HG02884 (cell line): ENCODE measurements at regions not wholly inside any gene's neighbourhood (a gene's known extent, or its start where the extent isn't known, plus 50 kb on each side); places are given as distances from the start of the nearest gene placed in this dataset.

Experiments used
- ATAC-seq: cut with Tn5 transposase; IDR thresholded peaks from one replicate; pipeline ENCODE4 v1.9.1; 2021; ENCODE audit warnings: mild to moderate bottlenecking, moderate library complexity; ENCODE audit not compliant: unreplicated experiment

GRCh38 chr5:110027527-110028322, 338.0 kb downstream of the MAN2A1 start:
- peak; percentile 47 for ATAC-seq

DNA sequence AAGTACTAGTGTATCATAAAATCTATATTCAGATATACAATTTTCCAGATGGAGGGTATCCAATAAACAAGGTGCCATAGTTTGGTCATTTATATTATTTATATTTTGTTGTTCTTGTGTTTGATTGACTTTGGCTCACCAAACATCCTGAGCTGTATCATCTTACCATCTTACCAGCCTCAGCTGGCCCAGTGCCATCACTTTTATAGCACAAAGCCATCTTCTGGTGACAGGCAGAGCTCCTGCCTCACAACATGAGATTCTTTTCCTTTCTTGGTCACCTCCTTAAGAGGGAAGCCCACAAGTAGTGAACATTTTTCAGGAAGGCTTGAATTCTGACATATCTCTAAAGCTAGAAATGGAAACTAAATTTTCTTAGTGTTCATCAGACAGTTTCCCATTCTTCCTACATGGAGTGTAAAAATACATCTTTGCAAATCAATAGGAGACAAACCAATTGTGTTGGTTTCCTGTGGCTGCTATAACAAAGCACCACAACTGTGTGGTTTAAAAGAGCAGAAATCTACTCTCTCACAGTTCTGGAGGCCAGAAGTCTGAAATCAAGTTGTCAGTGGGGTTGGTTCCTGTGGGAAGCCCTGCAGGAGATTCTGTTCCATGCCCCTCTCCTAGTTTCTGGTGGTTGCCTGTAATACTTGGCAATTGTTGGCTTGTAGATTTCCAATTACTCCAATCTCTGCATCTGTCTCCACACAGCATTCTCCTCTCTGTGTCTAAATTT, 341.8 kb downstream of the MAN2A1 start:
- ATAC-seq, result no peak

GRCh38 chr5:110032376-110032775, 342.6 kb downstream of the MAN2A1 start:
- no peak for ATAC-seq

GRCh38 chr5:110034056-110034600, 344.4 kb downstream of the MAN2A1 start:
- no peak for ATAC-seq

GRCh38 chr5:110038297-110038997, 348.7 kb downstream of the MAN2A1 start:
- ATAC-seq, result no peak

DNA sequence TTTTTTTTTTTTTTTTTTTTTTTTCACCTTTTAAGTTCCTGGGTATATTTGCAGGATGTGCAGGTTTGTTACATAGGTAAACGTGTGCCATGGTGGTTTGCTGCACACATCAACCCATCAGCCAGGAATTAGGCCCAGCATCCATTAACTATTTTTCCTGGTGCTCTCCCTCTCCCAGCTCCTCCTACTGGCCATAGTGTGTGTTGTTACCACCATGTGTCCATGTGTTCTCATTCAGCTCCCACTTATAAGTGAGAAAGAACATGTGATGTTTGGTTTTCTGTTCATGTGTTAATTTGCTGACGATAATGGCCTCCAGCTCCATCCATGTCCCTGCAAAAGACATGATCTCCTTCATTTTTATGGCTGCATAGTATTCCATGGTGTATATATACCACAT, 350.5 kb downstream of the MAN2A1 start:
- ATAC-seq, result no peak

DNA sequence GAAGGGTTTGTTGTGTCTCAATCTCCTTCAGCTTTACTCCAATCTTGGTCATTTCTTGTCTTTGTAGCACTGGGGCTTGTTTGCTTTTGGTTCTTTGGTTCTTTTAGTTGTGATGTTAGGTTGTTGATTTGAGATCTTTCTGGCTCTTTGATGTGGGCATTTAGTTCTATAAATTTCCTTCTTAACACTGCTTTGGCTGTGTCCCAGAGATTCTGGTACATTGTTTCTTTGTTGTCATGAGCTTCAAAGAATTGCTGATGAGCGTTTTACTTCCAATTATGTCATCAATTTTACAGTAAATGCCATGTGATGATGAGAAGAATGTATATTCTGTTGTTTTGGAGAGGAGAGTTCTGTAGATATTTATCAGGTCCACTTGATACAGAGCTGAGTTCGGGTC, 353.3 kb downstream of the MAN2A1 start:
- no peak for ATAC-seq

DNA sequence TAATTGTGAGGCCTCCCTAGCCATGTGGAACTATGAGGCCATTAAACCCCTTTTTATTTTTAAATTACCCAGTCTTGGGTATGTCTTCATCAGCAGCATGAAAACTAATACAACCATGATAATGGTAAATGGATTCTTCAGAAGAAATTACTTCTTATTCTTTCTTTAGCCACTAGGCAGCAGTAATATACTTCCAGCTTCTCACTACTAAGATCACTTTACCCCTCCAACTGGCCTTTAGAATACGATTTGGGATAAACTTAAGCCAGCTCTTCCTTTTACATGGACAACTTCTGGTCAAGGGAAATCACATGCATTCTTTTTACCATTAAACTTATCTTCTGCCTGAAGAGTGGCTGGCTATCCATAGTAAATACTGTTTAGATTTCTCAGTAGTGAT, 355.4 kb downstream of the MAN2A1 start:
- no peak for ATAC-seq

- no peak for ATAC-seq
Measured at GRCh38 chr5:110048491-110048890, 358.8 kb downstream of the MAN2A1 start.

DNA sequence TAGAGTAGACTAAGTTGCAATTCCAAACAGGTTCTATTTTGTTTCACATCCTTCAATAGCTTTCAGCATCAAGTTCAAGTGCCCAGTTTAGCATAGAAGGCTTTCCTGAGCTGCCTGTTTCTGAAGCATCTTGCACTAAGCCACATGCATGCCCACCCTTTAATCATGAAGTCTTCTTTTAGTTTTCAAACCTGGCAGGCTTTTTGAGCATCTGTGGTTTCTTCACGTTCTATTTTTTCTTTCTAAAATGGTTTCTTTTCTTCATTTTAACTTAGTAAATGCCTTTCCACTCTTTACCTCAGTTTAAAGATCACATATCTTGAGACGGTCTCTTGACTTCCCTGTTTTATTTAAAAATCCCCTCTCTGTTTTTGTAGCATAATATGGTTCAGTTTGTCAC, 360.1 kb downstream of the MAN2A1 start:
- no peak for ATAC-seq

GRCh38 chr5:110050640-110051345, 361.1 kb downstream of the MAN2A1 start:
- ATAC-seq, result no peak

GRCh38 chr5:110053205-110053604, 363.5 kb downstream of the MAN2A1 start:
- no peak for ATAC-seq

DNA sequence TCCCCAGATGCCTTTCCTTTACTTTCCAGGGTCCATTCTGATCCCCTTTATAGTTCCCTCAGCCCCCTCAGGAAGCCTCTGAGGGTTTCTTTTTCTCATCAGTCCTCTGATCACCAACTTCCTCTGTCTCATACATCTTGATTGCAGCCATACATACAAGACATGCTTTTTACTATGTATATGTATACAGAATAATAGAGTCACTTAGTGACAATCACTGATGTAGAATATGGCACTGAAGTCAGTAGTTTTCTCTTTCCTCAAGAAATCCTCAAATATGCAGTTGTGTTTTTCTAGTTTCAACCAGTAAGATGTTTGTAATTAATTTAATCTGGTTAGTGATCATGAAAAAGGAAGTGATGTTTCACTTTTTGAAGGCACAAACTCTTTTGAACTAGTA, 364.1 kb downstream of the MAN2A1 start:
- no peak for ATAC-seq

DNA sequence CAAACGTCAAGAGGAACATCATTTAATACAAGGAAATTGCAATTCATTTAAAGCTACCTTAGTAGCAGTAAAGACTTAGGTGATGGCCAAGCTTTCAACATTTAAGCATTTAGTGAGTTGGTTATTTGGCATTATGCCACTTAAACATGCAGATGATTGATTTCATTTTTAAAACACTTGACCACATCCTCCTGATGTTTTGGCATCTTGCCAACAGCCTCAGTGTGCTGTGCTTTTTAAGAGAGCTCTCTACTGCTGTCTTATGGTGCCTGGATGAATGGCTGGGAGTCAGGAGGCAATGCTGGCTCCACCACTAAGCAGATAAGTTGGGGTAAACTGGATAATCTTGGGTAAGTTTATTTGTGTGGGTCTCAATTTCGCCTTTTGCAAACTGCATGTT, 364.5 kb downstream of the MAN2A1 start:
- peak; percentile 63 for ATAC-seq

DNA sequence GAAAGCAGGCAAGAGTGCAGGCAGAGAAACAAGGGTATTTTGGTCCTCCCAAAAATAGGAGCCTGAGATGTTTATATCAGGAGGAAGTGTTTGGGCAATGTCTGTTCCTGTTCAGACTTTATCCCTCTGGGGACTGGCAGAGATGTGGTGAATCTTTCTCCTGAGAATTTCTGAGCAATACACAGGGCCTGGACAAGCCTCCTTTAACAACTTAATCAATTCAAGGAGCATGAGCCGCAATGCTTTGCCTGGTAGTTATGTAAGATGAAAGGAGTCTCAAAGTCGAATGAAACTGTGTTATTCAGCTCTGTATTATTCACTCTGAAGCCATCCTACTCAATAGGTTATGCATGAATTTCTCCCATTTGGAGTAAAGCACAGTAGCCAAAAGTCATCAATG, 365.6 kb downstream of the MAN2A1 start:
- ATAC-seq, result no peak

DNA sequence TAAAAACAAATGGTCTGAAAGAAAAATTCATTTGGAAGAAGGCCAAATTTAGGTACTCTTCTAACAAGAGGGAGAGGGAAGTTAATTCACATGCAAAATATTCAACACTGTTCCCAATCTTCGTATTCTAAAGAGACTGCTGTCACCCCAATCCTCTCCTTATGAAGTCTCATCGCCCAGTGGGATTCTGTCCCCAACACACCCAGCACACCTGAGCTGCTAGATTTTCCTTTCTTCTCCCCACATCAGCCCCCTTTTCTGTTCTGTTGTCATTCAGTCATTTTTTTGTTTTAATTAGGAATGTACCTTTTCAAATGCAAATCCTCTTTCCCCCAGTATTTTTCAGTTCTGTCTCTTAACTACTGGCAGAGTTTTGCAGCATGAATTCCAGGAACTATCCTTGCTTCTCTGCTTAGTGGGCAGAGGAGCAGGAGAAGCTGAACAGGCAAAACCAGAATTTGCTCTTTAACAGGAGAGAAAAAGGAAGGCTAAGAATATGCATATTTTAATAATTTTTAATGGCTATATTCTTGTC, 366.9 kb downstream of the MAN2A1 start:
- no peak for ATAC-seq

- ATAC-seq, result no peak
Measured at GRCh38 chr5:110058175-110058574, 368.4 kb downstream of the MAN2A1 start.

GRCh38 chr5:110062246-110062645, 372.5 kb downstream of the MAN2A1 start:
- ATAC-seq, result no peak

DNA sequence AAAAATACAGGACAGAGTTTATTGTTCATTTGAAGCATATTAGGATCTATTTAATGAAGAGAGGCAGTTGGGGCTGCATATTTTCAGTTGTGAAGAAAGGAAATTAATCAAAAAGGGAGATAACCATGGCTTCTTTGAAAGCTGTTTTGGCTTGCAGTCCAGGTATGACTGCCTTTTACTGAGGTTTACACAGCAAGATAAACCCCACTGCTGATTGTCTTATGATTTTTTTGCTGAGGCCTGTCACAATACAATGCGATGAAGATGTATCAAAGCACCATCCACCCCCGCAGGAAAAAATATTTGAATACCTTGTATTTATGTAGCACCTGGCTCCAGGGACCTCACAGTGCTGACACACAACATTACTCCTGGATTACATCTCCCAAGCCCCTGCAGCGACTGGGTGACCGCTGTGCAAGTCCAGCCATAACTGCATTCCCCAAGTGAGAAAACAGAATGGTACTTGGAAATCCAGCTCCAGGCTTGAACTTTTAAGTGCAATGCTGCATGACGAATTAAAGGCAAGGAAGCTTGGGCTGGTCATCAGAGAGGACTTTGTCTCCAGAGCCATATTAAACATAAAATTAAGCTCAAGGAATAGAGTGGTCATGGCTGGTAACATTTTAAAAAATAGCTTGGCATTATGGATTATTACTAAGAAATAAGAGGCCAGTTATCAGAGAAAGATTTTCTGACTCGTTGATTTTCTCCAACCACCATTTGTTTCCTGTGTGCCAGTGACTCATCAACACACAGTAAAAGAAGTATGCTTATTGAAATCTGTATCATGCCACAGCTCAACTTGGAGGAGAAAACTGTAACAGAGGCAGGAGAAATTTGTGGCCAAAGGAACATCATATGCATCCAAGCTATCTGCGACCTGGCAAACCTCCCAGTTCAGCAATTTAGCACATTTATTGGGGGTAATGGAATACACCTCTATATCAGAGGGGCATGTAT, 374.2 kb downstream of the MAN2A1 start:
- no peak for ATAC-seq
